HG02981 (cell line): ENCODE measurements at regions not wholly inside any gene's neighbourhood (a gene's known extent, or its start where the extent isn't known, plus 50 kb on each side); places are given as distances from the start of the nearest gene placed in this dataset.

ENCODE experiments used
- ATAC-seq: cut with Tn5 transposase; IDR thresholded peaks from one replicate; pipeline ENCODE4 v1.9.1; 2021; ENCODE audit warnings: mild to moderate bottlenecking, moderate library complexity; ENCODE audit not compliant: unreplicated experiment

DNA sequence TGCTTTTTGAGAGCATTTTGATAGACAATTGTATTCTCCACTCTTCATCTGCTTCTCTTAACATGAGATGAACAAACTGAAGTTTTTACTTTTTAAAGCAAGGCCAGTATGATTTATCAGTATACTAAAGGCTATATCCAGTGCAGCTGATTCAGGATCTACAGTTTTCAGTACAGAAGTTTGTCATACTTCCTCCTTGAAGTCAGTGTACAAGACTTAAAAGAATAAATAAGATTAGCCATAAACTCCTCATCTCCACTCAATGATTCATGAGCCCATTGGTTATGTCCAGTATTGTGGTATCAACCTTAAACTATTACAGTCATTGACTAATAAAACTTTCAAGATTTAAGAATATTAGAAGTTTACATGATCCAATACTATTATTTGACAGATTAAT is 374.8 kb upstream of the EPHA7 start:
- no peak for ATAC-seq

DNA sequence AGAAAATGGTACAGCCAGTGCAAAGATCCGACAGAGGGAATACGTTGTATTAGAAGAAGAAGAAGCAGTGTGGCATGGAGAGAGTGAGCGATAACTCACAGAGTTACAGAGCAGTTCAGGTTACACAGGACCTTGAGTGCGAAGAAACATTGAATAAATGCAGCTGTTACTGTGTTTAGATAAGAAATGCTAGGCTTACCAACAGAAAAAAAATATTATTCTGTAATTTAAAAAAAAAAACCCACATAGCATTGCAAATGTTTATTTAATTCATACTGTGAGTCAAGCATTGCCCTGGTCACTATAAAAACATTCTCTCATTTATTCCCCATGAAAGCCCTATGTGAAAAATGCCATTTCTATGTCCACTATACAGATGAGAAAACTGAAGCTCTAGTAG is 373.4 kb upstream of the EPHA7 start:
- no peak for ATAC-seq

DNA sequence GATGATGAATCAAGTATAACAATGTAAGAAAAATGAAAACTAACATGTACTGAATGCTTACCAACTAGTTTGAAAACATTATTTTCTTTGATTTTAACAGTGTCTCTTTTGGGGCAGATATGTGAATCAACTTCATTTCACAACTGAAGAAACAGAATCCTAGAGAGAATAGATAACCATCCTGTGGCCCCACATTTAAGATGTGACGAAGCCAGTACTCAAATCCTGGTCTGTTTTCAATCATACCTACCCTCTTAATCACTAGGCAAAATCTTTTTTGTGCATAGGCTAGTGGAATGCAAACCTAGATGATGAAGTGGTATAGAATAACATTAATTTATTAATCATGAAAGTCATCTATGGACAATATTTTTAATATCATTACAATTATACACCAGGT is 371.6 kb upstream of the EPHA7 start:
- no peak for ATAC-seq

DNA sequence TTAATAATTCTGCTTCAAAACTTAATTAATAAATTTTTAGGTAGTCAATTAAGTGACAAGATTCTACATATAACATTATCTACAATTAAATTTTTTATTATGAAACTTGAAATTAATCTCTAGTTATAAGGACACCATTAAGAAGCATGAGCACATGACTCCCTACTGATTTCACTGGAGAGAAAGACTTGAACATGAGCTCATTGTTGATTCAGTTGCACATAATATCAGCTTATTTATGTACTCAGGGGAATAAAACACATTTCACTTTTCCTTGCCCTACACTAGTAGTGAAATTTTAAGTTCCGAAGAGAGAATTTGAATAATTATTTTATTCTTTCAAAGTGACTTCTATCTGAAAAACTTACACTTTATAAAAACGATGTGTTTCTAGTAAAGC is 370.2 kb upstream of the EPHA7 start:
- no peak for ATAC-seq

DNA sequence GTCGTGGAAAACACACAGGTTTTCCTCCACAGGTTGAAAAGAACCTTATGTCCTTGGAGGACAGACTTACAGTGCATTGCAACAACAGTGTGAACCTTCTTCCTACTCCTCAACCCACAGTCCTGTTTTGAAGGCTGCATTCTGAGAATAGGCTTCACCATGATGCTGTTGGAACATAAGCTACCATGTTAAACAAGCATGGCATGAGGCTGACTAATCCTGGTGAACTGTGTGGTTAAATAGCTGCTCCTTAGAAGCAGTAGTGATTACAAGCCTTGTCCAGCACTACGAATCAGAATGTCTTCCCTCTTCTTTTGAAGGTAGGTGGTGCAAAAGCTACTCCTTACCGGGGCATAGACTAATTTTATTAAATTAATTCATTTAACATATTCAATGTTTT is 368.5 kb upstream of the EPHA7 start:
- ATAC-seq, result no peak

DNA sequence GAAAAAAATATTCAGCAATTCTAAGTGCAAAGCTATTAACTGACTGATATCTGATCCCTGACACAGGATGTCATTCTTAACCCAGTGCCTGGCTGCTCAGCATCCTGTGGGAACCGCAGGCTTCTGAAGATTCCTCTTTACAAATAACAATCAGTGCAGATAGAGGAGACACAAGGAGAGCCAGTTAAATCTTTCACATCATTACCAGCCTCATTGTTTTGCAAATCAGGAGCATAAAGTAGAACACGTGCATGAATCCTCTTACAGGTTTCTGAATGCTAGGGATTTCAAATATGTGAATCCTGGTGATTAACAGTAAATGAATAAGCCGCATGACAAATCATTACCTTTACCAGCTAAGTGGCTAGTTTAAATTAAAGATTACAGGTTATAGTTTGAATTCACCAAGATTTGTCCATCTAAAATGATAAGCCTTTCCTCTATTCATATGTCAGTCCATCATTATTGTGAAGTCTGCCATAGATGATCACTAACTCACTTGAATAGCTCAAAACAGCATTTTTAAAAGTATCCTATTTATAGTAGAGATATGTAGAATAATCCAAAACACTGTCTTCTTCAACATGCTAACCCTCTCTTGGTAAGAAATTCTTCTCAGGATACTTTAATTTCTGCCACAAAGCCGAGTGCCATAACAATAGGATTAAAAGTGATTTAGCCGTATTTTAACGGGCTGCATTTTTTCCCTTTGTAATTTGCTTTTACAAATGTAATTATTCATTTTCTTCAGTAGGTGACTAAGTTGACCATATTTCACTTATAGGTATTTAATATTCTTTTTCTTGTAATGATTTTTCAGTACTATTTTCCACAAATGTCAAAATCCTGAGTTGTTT is 367.3 kb upstream of the EPHA7 start:
- ATAC-seq, result no peak

DNA sequence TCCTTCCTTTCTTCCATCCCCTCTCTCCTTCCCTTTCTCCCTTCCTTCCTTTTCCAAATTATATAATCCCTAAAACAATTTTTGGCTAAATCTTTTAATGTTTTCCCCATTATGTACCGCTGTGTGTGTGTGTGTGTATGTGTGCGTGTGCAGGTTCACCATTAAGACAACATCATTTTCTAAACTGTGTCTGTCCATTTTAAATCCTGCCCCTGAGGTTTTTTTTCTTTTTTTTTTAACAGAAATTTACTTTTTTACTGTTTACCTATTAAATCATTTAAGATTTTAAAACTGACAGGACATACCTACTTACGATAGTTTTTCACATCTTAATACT is 366.3 kb upstream of the EPHA7 start:
- no peak for ATAC-seq

DNA sequence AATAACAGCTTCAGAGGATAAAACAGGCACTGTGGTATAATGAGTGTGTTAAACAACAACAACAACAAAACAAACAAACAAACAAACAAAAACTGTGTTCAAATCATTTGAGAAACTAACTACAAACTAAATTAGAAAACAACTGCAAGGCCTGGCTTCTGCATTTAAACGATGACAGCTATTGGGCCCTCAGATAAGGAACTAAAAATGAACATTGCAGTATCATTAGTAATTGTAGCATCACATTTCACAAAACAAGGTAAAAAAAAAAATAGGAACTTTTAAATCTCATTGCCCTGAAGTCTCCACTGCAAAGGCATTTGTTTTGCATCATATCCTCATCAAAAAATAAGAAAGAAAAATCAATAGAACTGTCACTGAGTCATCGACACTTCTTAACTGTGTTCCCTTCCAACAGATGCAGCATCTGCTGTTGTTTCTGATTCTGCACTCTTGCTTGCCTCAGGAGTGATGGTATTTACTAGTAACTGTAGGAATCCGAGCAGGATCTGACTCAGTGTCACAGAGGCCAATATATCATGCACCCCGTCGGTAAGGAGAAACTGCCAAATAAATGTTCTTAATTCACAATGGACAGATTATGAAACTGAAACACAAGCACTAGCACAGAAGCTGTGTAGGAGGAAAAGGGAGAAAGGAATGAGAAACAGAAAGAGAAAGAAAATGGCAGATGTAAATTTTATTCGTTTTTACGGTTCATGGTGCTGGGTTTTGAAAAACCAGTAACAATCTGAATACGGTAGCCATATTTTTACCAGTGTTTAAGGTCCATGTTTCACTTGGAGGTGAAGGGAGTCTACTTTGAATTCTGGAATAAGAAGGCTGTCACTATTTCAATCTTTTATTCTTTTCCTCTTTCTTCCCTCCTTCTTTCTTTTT is 365.7 kb upstream of the EPHA7 start:
- no peak for ATAC-seq

DNA sequence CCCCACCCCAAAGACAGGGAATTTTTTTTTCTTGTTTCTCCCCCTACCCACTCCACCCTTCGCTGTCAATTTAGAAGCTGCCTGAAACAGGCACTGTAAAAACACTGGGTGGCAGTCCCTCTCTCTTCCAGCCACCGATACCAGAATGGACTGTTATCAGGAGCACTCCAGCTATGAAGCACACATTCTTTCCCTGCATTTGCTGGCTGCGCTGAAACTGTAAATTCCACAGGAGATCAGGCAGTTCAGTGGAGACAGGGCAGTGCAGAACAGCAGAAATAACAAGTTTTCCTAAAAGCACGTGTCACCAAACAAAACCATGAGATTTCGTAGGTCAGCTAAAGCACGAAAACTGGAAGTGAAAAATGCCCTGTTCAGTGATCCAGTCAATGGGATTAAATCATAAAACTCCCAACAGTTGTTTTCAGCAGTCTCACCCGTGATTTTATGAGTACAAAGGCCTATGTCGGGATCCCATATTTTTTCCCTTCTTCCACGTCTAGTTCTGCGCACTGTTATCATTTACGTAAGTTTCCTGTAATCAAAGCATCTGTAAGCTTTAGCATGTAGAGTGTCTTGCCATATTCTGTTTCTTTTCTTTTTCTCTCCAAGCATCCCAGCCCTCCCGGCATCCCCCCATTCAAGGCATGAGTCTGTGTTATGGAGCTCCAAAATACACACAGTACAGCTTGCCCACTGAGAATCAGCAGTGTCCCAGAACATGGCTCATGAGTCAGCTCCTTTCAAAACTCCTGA is 359.9 kb upstream of the EPHA7 start:
- no peak for ATAC-seq

DNA sequence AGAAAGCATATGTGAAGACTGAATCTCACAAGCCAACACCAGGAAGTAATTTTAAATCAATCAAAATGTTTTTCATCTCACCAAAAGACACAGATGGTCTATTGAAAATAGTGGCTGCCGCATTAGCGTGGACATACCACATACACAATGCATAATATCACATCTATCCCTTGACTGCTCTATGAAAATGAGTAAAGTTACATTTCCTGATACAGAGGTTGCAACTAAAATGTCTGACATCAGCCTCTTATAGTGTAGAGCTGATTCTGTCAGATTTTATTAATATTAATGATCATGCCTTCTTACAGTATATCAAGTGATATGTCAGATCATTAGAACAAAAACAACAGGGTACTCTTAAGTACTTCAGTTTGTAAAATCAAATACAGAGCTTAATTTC is 339.8 kb upstream of the EPHA7 start:
- ATAC-seq, result no peak

DNA sequence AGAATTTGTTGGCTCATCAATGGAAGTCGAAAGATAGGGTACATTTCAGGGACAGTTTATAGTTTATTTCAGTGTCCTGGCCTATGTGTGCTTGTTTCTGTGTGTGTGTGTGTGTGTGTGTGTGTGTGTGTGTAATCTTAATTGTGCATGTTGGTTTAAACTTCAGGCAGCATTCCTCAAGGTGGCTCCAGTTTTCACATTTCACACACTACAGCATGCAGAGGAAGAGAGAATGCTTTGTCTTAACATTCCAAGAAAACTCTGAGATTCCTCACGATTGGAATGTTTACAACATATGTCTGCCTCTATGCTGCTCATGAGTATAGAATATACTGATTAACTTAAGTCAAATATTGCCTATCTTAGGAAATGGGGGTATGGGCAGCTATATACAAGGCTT is 332.6 kb upstream of the EPHA7 start:
- ATAC-seq, result no peak

DNA sequence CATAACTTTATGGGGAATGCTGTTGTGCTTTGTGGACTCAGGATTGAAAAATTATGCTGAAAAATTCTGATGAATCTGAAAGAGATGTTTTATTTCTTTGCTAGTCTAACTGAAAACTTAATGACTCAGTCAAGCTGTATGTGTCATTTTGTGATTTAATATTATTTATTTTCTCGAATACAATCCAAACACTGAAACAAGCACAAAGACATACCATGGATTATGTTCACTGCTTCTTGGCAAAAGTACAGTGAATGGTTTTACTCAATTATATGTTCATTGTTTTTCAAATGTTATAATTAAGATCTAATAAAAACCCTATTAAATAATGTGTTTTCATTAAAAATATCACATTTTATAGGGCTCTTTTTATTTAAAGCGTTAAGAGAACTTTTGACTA is 330.6 kb upstream of the EPHA7 start:
- ATAC-seq, result no peak

DNA sequence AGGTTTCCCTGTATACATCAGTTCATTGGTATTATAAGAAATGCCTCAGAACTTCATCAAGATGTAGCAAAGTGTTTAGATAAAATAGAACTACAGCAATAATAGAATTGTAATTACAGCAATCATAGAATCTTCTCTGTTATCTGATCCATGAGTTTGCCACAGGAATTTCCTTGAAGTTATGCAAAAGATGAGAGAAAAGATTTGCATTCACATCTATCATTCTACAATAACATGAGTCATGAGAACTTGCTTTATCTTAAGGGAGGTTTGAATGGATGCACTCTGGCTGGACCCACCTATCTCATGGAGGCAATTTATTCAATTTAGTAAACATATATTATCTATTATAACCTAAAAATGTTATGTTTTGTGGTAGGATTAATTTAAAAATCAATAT is 329.8 kb upstream of the EPHA7 start:
- no peak for ATAC-seq

DNA sequence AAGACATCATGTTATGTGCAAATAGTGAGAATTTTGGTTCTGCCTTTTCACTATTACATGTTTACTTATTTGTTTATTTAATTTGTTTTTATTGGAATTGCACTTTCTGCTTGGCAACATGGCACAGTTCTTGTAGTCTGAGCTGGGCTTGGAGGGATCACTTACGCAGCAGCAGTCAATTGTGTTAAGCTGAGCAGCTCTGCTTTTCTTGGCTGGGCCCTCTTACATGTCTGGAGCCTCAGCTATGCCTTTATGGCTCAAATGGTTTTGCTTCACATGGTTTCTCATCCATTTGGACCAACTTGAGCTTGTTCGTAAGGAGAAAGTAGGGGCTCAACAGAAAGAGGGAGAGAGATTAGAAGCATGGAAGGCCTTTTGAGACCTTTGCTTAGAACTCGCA is 327.5 kb upstream of the EPHA7 start:
- no peak for ATAC-seq

DNA sequence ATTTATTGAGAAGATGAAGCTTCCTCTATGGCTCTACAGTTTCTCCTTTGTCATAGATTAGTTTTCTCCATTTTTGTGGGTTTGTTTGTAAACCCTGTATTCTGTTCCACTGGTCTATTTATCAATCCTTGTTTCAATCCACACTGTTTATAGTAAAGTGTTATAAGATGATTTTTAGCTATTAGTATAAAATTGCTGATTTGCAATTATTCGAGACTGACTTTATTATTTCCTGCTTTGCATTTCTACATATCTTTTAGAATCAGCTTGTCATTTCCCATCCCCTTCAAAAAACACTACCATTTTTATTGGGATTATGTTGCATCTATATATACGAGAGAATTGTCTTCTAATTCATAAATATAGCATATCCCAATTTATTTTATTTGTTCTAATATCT is 325.9 kb upstream of the EPHA7 start:
- ATAC-seq, result no peak

DNA sequence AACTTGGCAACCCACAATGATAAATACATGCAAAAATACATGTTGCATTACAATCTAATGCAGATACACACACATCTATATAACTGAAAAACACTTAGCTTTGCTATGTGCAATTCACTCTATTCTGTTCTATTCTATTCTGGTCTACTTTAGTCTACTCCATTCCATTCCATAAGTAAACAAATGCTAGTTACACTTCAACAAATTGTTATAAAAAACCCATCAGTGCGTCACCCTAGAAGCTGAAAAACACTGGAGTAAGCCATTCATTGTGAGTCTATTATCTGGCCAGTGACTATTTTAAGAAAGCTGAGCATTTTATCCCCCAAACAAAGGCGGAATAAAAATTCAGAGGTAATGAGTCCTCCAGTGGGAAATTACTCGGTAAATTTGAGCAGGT is 315.7 kb upstream of the EPHA7 start:
- ATAC-seq, result no peak

DNA sequence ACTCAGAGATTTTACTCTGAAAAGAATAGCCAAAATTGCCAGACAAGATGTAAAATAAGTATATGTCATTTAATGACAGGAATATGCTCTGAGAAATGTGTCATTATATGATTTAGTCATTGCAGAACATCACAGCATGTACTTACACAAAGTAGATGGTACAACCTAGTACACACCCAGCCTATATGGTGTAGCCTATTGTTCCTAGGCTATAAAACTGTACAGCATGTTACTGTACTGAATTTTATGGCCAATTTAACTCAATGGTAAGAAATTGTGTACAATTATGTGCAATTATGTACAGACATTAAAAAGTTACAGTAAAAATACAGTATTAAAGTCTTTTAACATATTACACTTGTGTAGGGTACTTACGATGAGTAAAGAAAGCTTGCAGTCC is 311.9 kb upstream of the EPHA7 start:
- ATAC-seq, result no peak

DNA sequence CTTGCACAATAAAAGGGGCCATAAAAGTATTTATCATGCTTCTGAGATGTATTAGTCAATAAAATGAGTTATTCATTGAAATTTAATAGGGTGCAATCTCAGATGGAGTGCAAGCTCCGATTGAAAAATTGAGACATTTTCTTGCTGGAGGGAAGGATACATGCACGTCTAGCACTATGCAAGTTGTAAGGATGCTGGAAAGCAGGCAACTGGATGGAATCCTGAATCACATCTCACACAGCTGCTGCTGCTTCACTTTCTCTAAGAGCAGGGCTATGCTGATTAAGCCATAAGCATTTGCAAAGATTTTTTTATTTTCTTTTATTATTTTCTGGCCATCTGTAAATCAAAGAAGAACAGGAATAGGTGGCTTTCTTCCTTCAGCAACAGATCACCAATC is 308.8 kb upstream of the EPHA7 start:
- ATAC-seq, result no peak

DNA sequence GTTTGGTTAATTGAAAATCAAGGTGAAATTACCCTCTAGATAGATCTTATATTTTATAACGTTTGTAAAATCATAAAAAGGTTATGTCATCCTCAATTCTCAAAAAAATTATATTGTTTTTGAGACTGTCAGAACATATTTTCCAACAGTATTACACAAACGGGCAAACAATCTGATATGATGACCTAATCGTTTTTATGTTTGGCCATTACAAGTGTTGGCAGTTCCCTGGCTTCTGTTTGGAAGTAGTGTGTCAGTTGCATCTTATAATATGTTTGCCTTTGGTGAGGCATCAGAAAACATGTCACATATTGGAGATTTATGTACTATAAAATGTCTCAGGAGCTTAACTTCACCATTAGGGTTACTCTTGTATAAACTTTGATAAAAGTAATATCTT is 308.1 kb upstream of the EPHA7 start:
- ATAC-seq, result no peak

DNA sequence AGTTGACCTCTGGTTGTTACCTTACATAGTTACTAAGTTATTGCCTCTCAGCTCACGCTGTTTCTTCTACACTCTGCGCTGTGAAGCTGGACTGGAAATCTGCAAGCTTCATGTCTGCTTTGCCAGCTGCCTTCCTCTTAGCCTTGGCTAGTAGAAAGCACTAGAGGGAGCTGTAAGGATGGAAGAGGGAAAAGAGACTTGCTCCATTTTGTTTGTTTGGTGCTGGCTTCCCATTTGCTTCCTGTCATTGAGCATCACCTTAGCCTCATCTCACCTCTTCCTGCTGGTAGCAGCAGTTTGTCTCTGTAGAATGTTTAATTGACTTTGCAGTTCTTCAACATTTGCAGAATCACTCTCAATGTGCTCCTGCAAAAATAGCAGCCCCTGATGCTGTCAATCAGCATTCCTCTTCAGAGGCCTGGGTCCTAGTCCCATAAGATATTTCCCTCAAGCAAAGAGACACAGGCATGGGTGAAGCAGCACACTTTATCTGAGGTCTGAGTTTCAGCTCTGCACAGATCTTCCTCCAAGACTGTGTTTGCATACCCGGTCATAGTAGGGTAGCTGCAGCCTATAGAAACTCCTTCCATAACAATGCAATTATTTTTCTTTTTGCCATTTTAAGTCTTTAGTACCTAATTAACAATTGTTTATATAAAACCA is 302.2 kb upstream of the EPHA7 start:
- no peak for ATAC-seq

DNA sequence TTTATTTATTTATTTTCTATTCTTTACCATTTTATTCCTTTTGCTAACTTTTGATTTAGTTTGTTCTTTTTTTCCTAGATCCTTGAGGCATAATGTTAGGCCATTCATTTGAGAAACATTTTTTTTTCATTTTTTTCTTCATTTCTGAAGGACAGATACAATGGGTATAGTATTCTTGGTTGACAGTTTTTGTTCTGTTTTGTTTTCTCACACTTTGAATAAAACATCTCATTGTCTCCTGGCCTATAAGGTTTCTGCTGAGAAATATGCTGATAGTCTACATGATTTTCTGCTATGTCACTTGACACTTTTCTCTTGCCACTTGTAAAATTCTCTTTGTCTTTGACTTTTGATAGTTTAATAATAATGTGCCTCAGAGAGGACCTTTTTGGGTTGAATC is 294.6 kb upstream of the EPHA7 start:
- no peak for ATAC-seq
